ENCODE measurements at regions not wholly inside any gene's neighbourhood (a gene's known extent, or its start where the extent isn't known, plus 50 kb on each side); places are given as distances from the start of the nearest gene placed in this dataset.

DNA sequence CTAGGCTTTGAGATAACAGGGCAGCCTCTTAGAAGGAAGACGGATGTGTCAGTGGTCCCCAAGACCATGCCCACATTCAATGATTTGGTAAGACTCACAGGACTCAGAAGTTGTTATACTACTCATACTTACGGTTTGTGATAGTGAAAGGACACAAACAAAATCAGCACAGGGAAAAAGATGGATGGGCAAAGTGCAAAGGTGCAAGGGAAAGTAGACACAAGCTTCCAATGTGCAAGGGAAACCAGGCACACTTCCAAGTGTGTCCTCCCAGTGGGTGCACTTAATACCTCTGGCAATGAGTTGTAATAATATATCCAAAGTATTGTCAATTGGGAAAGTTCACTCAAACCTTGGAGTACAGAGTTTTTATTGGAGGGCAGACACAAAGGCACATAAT, 53.8 kb upstream of the VCX start:
- DNase-seq: no peak

DNA sequence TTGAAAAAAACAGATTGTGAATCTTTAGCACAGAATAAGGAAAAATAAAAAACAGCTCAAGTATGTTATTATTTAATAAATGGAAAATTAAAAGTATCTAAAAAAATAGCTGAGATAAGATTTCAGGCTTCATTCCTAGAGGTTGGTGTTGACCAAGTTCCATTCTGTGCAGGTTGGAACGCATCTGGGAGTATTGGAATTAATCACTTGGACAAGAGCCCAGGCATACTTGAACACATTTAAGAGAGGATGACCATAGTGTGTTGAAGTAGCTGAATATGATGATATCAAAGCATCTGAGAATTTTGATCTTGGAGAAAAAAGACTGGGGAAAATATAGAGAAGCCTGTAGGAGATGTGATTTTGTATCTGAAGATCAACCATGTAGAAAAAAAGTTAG, 54.6 kb upstream of the VCX start:
- DNase-seq: no peak

DNA sequence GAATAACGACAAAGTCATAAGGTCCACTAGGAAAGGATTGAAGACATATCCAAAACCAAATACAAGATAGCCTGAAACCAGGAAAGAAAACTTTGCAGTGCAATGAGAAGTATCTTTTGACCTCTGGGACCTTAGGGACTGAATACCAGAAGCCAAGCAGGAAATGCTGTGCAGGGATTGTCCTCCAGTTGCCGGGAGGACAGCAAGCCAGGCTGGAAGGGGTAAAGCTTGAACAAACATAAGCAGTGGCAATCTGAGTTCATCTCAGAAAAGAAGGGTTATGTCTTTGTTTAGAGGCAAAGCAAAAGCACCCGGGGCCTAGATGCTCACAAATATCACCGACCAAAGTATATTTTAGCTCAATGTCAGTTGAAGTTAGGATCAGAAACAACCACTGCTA, 55.3 kb upstream of the VCX start:
- no peak for DNase-seq

DNA sequence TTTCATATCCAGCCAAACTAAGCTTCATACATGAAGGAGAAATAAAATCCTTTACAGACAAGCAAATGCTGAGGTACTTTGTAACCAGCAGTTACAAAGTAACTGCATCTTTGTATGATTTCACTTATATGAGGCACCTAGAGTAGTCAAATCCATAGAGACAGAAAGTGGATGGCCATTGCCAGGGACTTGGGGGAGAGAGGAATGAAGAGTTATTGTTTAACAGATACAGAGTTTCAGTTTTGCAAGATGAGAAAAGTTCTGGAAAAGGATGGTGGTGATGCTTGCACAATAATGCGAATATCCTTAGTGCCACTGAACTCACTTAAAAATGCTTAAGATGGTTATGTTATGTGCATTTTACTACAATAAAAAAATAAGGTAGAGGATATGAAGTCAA, 58.4 kb upstream of the VCX start:
- no peak for DNase-seq

DNA sequence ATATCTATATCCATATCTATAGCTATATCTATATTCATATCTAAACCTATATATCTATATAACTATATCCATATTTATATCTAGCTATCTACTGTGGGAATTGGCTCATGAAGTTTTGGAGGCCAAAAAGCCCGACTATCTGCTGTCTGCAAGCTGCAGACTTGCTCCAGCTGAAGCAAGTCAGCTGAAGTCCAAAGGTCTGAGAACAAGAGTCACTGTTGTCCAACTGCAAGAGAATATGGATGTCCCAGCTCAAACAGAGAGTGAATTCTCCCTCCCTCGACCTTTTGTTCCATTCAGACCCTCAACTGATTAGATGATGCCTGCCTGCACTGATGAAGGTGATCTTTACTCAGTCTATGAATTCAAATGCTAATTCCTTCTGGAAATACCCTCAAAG, 63.3 kb upstream of the VCX start:
- no peak for DNase-seq

DNA sequence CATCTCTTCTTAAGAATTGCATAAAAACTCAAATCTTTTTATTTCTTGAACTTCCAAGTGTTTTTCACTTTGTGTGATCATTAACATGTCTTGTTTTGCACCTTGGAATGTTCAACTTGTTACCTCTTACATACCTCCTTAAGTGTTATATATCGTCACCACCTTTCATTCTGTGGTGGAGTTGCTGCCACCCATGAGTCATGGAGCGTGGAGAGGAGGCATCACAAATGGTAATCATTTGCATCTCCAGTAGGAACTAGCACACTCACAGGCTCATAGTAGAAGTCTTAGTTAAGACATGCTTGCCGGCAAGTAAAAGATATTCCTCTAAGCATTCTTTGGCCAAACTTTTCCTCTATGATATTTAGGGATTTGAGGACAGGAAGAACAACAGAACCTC, 67.0 kb upstream of the VCX start:
- DNase-seq: no peak

DNA sequence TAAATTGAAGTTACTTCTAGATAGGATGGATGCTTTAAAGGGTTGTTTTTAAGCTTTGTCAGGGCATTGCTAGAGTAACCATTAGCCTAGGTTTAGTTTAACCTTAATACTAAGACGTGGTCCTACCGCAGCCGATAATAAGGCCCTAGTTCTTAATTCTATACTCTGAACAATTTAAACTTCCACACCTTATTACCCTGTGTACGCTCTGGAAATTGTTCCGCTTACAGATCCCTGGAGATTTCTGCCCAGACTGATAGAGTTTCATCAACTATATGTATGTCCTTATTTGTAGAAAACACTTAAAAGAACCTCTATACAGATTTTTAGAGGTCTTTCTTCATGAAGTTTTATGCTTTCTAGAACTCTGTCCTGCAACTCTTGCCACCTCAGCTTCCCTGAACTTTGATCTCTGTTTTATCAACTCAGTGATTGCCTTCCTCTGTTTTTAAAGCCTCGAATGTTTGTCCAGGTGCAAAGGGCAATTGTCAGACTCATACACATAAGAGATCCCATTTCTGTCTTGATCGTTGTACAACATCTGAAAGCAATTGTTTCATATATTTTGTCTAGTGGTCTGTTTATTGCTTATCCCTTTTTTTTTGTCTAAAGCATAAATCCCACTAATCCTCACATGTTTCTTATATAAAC, 71.1 kb upstream of the VCX start:
- no peak for DNase-seq

DNA sequence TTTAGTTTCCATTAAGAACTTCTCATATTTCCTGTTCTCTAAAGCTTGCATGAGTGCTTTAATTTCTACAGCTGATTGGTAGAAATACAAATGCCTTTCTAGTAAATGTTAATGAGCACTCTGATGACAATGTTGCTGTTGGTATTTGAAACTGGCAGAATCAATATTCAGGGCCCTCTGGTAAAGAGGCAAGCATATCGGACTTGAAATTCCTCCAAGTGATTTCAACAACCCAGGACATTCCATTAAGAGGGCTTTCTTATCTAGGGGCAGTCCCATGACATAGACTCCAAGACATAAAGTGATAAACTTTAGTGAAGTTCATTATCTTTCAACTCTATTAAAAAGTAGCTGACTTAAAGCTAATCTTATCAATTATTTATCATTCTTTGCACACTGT, 83.1 kb upstream of the VCX start:
- DNase-seq: no peak

DNA sequence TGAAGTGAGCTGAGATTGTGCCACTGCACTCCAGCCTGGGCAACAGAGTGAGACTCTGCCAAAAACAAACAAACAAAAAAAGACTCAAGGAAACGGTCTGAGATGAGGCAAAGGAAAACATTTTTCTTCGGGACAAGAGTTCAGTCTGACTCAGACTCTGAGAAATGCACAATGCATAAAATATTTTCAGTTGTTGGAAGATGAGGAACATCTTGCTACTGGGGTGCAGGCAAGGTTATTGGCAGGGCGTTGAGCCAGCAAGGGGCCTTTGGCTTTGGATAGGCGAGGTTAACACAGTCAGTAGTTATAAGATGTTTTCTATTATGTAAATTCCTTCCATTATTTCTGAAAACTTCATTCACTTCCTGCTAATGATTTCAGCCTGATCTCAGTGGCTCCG, 96.1 kb upstream of the VCX start:
- no peak for DNase-seq

DNA sequence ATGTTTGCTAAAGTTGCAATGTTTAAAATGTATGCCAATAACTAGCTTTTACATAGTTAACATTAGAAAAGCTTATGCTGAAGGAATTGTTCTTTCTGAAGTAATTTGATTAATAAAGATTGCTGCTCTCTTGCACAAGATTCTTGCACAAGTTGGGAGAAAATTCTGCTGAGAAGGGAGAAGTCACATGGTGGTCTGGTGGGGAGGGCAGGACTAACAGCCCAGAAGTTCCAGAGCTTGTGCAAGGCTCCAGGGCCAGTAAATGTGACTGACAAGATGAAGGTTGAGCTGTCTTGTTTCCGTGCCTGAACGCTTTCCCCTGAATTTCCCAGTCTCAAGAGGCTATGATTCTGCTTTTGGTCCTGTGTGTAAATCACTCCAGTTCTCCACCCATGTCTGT, 112.9 kb upstream of the VCX start:
- DNase-seq: no peak

DNA sequence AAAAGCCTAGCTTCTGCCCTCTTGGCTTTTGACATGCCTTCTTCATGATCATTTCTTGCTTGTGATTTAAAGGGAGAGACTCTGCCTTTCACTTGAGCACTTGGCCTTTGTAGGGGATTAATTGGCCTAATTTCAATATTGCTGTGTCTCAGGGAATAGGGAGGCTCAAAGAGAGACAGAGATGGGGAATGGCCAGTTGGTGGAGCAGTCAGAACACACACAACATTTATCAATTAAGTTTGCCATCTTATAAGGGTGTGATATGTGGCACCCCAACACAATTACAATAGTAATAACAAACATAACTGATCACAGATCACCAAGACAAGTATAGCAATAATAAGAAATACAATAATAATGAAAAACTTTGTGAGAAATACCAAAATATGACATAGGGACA, 122.5 kb upstream of the VCX start:
- DNase-seq: no peak

DNA sequence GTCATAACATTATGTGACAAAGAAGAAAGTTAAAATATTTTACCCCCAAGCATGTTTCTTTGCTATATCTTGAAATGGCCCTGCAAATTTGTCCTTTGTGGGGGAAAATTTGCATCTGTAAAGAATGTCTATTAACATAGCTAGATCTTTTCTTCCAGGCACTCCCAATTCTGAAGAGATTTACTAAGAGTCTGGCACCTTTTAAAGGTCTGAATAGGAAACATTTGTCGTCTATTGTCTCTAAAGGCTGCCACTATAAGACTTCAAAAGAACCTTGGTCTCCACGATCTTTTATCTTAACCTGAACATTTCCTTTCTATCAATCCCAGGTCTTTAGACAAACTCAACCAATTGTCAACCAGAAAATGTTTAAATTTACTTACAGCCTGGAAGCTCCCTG, 128.6 kb upstream of the VCX start:
- no peak for DNase-seq

DNA sequence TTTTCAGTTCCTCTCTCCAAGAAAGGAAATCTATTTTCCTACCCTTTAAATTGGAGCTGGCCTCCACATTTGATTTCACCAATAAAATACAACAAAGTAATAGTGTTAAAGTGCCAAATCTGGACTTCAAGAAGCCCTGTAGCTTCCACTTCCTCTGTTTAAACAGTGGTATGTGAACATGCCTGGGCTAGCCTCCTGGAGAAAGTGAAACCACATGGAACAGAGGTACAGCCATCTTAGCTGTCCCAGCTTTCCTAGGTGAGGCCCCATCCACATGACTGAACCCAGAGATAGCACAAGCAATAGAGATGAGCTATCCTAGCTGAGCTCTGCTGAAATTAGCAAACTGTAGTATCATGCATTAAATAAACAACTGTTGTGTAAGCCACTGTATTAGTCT, 131.8 kb upstream of the VCX start:
- DNase-seq: no peak

DNA sequence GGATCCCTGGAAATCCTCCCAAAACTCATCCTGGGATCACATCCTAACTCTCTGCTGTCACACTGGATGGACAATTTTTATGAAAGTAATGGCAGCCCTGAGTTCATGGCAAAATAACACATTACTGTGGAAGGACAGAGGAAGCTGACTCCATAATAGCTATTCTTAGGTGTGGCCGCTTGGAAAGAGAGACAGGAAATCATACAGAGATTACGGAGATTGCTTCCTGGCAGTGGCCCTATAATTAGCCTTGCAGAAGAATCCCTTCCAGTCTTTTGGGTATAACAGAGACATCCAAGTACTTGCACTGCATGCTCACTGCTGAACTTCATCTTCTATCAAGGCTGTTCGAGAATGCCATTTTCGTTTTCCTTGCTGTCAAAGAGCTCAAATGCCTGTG, 133.1 kb upstream of the VCX start:
- no peak for DNase-seq

DNA sequence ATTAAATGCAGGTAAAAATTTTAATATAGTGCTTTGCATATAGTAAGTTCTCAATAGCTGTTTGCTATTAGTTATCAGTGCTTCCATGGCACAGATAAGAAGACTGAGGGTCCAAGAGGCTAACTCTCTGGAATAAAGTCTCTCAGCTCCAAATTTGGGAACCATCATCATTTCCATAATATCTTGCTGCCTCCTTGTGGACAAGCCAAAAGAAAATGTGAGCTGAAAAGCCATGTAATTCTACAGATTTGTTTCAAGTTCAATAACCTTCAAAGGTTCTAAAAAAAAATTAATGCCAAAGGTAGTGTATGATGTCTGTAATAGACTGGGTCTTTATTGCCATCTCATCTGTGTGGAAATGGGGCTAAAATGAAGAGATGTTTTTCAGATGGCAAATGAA, 136.9 kb upstream of the VCX start:
- no peak for DNase-seq

DNA sequence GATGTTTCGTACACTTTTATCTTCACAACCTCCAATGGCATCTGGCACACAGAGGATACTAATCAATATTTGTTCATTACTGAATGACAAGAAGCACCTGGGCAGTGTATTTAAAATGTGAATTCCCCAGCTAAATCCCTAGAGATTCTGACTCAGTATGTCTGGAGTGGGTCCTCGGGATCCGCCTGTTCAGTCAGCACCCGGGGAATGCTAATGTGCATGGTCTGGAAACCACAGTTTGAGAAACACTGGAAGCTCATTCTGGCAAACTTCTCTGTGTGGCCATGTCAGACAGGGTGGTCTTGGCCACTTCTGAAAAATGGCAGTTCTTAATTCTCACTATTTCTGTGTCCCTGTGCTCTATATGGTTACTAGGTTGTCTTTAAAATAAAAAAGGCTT, 138.8 kb upstream of the VCX start:
- DNase-seq: no peak

DNA sequence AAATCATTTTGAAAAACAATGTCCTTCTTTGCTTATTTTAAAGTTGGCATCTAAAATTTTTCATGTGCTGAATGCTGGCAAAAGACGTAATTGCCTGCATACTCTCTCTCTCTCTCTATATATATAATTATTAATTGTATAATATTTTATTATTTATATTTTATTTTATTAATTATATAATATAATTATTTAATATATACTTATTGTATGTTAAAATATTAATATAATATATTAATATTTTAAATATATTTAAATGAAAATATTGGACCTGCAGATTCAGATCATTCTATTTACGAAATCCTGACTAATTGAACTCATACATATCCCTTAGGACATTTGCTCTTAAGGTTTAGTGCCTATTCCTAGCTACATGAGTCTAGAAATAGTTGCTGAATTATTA, 144.7 kb upstream of the VCX start:
- no peak for DNase-seq

DNA sequence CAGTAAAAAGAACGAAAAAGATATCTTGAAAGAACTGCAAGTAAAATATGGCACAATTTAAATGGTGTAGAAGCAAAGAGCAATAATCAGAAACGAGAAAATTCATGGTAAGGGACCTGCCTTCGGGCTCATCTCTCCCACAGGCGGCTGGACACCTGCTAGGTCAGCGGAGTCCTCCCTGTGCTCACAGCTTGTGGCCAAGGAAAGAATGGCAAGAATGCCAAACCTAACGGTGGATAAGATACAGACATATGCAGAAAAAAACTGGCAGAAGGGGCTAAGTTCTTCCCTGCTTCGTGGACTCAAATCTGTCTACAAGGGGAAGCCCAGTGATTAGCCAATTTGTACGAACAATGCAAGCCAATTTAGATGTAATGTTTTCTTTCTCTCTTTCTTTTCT, 152.1 kb upstream of the VCX start:
- no peak for DNase-seq

DNA sequence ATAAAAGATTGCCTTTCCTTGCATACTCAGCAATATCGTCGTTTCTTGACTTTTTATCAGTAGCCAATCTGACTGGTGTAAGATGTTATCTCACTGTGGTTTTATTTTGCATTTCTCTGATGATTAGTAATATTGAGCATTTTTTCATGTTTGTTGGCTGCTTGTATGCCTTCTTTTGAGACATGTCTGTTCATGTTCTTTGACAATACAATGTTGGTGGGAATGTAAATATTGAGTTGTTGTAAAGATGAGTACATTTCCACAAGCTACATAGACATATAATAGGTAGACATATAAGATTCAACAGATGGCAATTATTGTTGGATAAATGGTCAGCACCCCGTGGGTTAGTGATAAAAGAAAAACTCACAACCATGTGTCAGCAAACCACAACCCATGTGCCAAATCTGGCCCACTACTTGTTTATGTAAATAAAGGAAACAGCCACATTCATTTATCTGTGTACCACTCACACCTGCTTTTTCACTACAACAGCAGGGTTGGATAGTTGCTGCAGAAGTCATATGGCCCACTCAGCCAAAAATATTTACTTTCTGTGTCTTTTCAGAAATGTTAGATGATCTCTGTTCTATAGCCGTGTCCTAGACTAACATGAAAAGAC, 153.1 kb upstream of the VCX start:
- DNase-seq: no peak

DNA sequence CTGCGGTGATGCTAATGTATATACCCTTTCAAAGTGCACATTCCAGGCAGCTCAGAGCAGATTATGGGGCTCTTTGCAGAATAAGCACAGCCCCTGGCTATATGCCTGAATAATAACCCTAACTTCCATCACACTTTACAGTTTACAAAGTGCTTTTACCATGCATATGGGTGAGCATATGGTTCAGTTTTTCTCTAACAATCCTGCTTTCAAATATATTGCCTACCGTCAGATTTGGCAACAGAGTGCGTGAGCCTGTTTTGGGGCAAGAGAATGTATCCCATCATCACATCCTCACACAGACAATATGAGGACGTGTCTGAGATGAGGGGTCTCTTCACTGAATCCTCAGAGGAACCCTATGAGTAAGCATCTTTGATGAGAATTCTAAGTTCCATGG, 162.8 kb upstream of the VCX start:
- no peak for DNase-seq

DNA sequence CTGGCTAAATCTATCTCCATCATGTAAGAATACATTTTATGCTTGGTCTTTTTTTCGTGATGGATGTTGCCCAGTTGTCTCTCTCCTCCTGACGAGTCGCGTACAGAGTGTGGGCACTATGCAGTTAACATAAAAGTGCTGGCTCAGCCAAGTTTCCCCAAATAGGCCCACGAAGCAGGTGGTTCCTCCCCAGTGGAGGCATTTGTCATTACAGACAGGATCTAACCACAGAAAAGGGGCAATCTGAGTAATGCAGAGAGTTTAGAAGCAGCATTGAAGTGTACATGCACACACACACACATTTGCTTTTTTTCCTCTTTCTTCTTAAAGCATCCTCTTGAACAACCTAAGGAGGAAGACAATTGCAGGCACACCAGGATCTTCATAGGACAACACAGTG, 188.7 kb upstream of the VCX start:
- no peak for DNase-seq

DNA sequence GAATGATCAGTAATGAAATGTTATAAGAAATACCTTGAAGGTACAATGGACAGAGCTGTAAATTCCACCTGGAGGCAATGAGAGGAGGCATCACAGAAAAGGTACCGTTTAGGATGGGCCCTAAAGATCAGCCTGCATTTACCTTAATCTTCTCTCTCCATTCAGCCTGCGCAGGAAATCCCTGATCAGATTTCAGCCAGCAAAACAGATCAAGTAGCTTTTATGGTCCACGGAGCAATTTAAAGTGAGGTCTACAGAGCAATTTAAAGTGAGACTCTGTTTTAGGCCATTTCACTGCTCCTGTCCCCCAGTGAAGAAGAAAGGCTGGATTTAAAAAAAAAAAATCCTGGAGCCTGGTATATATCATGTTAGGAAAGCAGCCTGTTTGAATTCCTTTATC, 195.1 kb upstream of the VCX start:
- DNase-seq: no peak

DNA sequence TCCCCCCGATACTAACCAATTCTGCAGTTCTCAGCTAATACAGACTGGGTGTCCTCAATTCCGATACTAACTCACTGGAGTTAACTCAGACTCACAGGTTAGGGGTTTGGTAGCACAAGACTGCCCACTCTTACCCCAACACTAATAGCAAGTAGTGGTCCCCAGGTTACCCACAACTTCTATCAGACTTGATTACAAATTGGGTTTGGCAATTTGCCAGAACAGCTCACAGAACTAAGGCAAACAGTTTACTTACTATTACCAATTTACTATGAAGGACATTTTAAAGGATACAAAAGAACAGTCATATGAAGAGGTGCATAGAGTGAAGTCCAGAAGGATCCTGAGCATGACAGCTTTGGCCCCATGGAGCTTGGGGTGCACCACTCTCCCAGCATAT, 201.8 kb upstream of the VCX start:
- no peak for DNase-seq

DNA sequence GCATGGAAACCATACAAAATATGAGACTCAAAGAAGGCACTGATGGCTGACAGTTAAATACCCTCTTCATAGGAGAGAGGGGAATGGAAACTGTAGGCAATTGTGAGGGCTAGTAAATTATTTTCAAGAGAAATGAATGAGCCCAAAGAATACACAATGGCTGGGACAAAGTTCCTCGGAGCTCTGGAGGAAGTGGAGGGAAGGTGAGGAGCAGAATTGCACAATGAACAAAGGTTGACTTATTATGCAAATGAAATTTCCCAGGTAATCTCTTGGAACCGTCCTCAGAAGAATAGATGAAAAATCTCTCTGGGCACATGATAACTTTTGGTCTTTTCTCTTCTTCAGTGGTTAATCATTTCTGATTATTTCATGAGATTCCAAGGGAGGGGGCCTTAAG, 202.6 kb upstream of the VCX start:
- no peak for DNase-seq

DNA sequence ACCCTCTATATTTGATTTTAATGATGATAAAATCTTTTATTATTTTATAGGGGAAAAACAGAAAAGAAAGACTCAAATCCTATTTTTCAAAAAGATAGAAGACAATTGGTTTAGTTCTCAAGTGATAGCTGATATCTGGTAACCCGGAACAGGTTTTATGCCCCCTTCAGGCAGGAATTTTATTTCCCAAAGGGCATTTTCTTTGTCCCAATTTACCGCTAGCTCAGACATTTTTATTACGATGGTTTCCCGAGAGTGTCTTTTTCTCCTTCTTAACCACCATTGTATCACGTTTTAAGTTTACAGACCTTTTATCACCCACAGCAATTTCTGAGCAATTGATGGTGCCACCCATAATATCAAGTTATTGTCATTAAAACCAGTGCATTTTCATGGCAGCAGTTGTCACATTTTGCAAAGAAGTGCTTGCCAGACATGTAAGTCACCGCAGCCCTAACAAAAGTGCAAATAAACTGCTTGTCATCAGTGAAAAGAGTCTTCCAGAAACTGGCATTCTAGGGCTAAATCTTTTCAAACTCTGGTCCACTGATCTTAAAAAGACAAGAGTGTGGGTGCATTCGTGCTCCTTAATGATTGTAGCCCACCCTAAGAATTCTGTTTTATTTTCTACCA, 204.8 kb upstream of the VCX start:
- DNase-seq: no peak

All from right hindlimb (tissue), 1 donor.